ENCODE measurements at regions not wholly inside any gene's neighbourhood (a gene's known extent, or its start where the extent isn't known, plus 50 kb on each side); places are given as distances from the start of the nearest gene placed in this dataset.

DNA sequence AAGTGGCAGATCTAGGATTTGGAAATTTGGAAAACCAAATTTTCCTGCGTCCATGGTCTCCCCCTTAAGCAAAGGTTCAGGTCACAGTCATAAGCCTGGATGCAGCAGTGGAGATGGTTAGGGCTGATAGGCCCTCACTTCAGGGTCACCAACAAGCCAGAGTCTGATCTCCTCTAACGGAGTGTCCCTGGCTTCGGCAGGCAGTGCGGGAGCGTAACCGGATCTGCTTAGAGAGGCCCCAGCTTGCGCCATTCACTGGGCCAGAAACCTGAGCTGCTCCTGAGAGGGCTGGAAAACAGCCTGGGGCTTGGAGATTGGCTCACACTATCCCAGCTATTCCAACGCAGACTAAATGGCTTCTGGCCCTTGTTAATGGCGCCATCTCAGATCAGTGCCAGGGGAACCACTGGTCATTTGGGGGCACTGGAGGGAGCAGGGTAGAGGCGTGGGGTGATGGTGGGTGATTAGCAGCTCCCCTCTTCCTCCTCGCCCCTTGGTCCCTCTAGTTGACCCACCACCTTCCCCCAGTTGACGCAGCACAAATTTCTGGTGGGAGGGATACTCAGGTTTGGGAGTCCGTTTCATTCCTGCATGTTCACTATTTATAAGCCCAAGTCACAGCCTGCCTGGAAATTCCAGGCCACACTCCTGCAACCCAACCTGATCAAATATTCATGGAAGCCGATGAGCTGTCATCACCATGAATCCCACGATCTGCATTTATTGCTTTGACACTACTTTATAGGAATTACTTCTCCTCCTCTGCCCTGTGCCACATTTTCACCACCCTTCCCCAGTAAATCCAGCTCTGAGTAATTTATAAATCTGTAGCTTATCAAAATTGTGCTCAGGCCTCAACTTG, 134.6 kb upstream of the CPEB4 start:
- intact Hi-C loops (cut with DNase I): no loop called here
- H3K27ac ChIP-seq: no peak overlapping the region
- H3K4me3 ChIP-seq: no peak overlapping the region
- H3K9me3 ChIP-seq: no peaks in the 10 kb centered on the region
- H3K27me3 ChIP-seq: no peaks in the 10 kb centered on the region
- no peaks in the 10 kb centered on the region for H3K36me3 ChIP-seq
- DNase-seq: no peak
- TF ChIP-seq EP300 (IDR thresholded peaks at IDR 0.05): no peak
- no peak for TF ChIP-seq POLR2A (IDR thresholded peaks at IDR 0.05)
- TF ChIP-seq POLR2AphosphoS5 (IDR thresholded peaks at IDR 0.05): no peak
- no peak for TF ChIP-seq CTCF (IDR thresholded peaks at IDR 0.05)
- 85 to 92% methylated on average over 15 of the region's 15 CpGs for WGBS, 2 donors
- no peaks in the 10 kb centered on the region for H3K4me1 ChIP-seq

- Histone ChIP-seq H3K27me3 (no peaks in the 10 kb centered on the region), H3K4me3 (no peak overlapping the region), H3K9me3 (no peaks in the 10 kb centered on the region), H3K36me3 (no peaks in the 10 kb centered on the region), H3K27ac (no peak overlapping the region), H3K4me1 (no peaks in the 10 kb centered on the region)
- no peak for TF ChIP-seq POLR2AphosphoS5 (IDR thresholded peaks at IDR 0.05)
- TF ChIP-seq CTCF (IDR thresholded peaks at IDR 0.05): no peak
- TF ChIP-seq POLR2A (IDR thresholded peaks at IDR 0.05): no peak
- no peak for TF ChIP-seq EP300 (IDR thresholded peaks at IDR 0.05)
- intact Hi-C loops (cut with DNase I): no loop called here
- 72 to 89% methylated on average over 3 of the region's 3 CpGs for WGBS, 2 donors
- no peak for DNase-seq
These were observed 132.8 kb upstream of the CPEB4 start for GRCh38 chr5:173755319-173755718.

DNA sequence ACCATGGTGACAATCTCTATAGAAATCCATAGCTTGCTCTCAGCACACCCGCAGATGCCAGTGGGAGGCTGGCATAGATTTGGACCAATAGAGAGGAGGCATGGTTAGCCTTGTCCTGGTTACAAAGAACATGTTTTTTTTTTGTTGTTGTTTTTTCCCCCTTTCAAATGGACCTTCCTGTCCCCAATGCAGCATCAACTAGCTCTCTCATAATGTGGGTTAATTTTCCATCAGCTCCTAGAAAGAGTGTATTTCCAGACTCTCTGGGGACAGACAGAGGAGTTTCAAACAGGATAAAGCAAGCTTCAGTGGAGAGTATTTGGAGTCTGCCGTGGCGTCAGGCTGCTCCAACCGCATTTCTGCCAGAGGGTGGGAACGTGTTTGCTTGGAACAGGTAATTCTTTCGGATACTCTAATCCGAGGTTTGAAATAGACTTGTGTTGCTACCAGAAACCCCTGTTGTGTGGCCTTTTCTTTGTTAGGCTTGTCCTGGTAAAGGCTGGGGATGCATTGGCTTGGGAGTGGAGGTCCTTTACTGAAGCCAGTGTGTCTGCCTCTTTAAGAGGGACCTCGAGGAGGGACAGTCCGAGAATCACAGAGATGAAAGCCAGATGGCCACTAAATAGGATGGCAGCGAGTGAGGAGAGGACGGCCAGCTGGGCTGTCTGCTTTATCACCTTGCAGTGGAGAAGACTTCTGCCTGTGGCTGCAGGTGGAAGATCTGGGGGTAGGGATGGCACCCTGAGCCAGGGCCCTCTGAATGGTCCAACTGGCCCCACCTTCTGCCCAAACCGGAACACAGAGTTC, 130.5 kb upstream of the CPEB4 start:
- Histone ChIP-seq H3K9me3 (no peaks in the 10 kb centered on the region), H3K4me1 (no peaks in the 10 kb centered on the region), H3K27me3 (no peaks in the 10 kb centered on the region), H3K4me3 (no peak overlapping the region), H3K36me3 (no peaks in the 10 kb centered on the region), H3K27ac (no peak overlapping the region)
- intact Hi-C loops (cut with DNase I): no loop called here
- no peak for DNase-seq
- 73 to 84% methylated on average over 12 of the region's 12 CpGs for WGBS, 2 donors
- no peak for TF ChIP-seq POLR2AphosphoS5 (IDR thresholded peaks at IDR 0.05)
- TF ChIP-seq EP300 (IDR thresholded peaks at IDR 0.05): no peak
- TF ChIP-seq POLR2A (IDR thresholded peaks at IDR 0.05): no peak
- no peak for TF ChIP-seq CTCF (IDR thresholded peaks at IDR 0.05)

DNA sequence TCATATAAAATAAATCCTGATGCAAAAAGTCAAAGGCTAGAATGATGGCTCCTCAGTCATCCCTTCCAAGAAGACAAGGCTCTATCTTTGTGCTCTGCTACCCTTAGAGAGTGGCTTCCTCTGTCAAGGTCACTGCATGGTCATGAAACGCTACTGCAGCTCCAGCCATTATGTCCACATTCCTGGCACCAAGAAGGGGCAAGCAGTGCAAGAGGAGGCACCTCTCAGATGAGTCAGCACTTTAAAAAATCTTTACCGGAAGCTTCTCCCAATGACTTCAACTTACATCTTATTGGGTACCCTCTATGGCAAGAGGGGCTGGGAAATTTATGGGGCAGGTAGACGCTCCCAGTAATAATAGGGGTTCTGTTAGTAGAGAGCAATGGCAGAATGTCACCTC, 129.5 kb upstream of the CPEB4 start:
- DNase-seq: no peak
- H3K4me3 ChIP-seq: no peak overlapping the region

More for the DNA sequence above, 129.5 kb upstream of the CPEB4 start:
- Histone ChIP-seq H3K9me3 (no peaks in the 10 kb centered on the region), H3K27ac (no peak overlapping the region), H3K4me1 (peaks cover 0 to 1% (median 0%) of the 10 kb centered on the region in 4 donors), H3K36me3 (no peaks in the 10 kb centered on the region), H3K27me3 (no peaks in the 10 kb centered on the region)
- TF ChIP-seq CTCF (IDR thresholded peaks at IDR 0.05): no peak
- TF ChIP-seq EP300 (IDR thresholded peaks at IDR 0.05): no peak
- no peak for TF ChIP-seq POLR2A (IDR thresholded peaks at IDR 0.05)
- no peak for TF ChIP-seq POLR2AphosphoS5 (IDR thresholded peaks at IDR 0.05)
- intact Hi-C loops (cut with DNase I): no loop called here
- 88 to 92% methylated on average over 3 of the region's 3 CpGs for WGBS, 2 donors
